A549 (cell line): ENCODE measurements at regions not wholly inside any gene's neighbourhood (a gene's known extent, or its start where the extent isn't known, plus 50 kb on each side); places are given as distances from the start of the nearest gene placed in this dataset.

Source experiments
- ATAC-seq, 2 experiments: fragments of 200-7000 bp in 1 of 2; fragments of >200 bp in 1 of 2; cut with Nextera tagmentation in 1 of 2; cut with Tn5 transposase in 1 of 2; 3 replicates each; pipeline versions ENCODE4 v1.8.0 to v1.9.1; 2018 to 2020; ENCODE audit warnings: mild to moderate bottlenecking in 1 of 2, moderate library complexity in 1 of 2
- CTCF ChIA-PET: fragments of 300-600 bp; sonication (Branson Sonifier 250); formaldehyde crosslinking; extraction: SDS; loops from one replicate; lab custom pipeline; 2021; ENCODE audit warnings: antibody characterized with exemption, inconsistent platforms; lab: Yijun Ruan, JAX
- POLR2A ChIA-PET: fragments of 350-600 bp; formaldehyde crosslinking; extraction: SDS; loops from one replicate; lab custom pipeline; 2021; ENCODE audit warnings: antibody characterized with exemption, inconsistent platforms; lab: Yijun Ruan, JAX
- DNase-seq, 2 experiments: peaks; one replicate each; pipeline versions ENCODE4 v3.0.0 to v3.0.0-alpha.2; 2011 to 2016; ENCODE audit warnings: low read depth in 1 of 2, low spot score in 1 of 2
- FAIRE-seq: peaks from 2 replicates; lab custom pipeline; 2011; peaks lifted over from hg19 to GRCh38; lab: Jason Lieb, UNC
- H3K27ac ChIP-seq, 2 experiments: fragments of >200 bp; sonication (Bioruptor Twin); formaldehyde crosslinking; 3 replicates each; pipeline ENCODE4 v1.5.1; 2016 to 2017
- H3K4me1 ChIP-seq: fragments of >200 bp; sonication (Bioruptor Twin); formaldehyde crosslinking; 3 replicates; pipeline ENCODE4 v1.6.1; 2016
- H3K4me2 ChIP-seq: fragments of >200 bp; sonication (Bioruptor Twin); formaldehyde crosslinking; 3 replicates; pipeline ENCODE4 v1.6.1; 2016
- H3K4me3 ChIP-seq: fragments of >200 bp; sonication (Bioruptor Twin); formaldehyde crosslinking; 3 replicates; pipeline ENCODE4 v1.5.1; 2016
- H3K9me3 ChIP-seq: fragments of >200 bp; sonication (Bioruptor Twin); formaldehyde crosslinking; 3 replicates; pipeline ENCODE4 v1.6.1; 2016
- BCL3 ChIP-seq: fragments of >200 bp; sonication (Bioruptor Twin); formaldehyde crosslinking; IDR thresholded peaks from 3 replicates; pipeline ENCODE4 v1.6.1; 2016
- BHLHE40 ChIP-seq: IDR thresholded peaks from 2 replicates; pipeline ENCODE4 v1.6.1; 2012; ENCODE audit warnings: low read depth, low read length, inconsistent platforms
- CHD4 ChIP-seq: fragments of 200-600 bp; sonication (generic); IDR thresholded peaks from 2 replicates; pipeline ENCODE4 v1.6.1; 2016; ENCODE audit warnings: antibody characterized with exemption, mild to moderate bottlenecking, borderline replicate concordance
- E2F6 ChIP-seq: IDR thresholded peaks from 2 replicates; pipeline ENCODE4 v1.6.1; 2012; ENCODE audit warnings: low read depth, borderline replicate concordance
- ELK1 ChIP-seq: fragments of 150-350 bp; IDR thresholded peaks from 2 replicates; pipeline ENCODE4 v1.6.1; 2014; ENCODE audit warnings: low read depth, mild to moderate bottlenecking, low read length
- GATA3 ChIP-seq: IDR thresholded peaks from 2 replicates; pipeline ENCODE4 v1.6.1; 2012; ENCODE audit warnings: borderline replicate concordance
- HEYL ChIP-seq: fragments of 250-450 bp; sonication (Bioruptor Pico); IDR thresholded peaks from 2 replicates; pipeline ENCODE4 v1.8.0; 2021; ENCODE audit warnings: mild to moderate bottlenecking, moderate library complexity
- HOXB13 ChIP-seq: fragments of 250-450 bp; sonication (Bioruptor Pico); IDR thresholded peaks from 2 replicates; pipeline ENCODE4 v1.5.0; 2020; ENCODE audit warnings: low read depth, mild to moderate bottlenecking, moderate library complexity
- JUNB ChIP-seq: fragments of >200 bp; sonication (Bioruptor Twin); formaldehyde crosslinking; IDR thresholded peaks from 2 replicates; pipeline ENCODE4 v1.6.1; 2016
- KDM1A ChIP-seq: fragments of 200-600 bp; sonication (generic); IDR thresholded peaks from 2 replicates; pipeline ENCODE4 v1.6.1; 2016; ENCODE audit warnings: low read depth, mild to moderate bottlenecking
- MAFK ChIP-seq: fragments of 450-650 bp; IDR thresholded peaks from 2 replicates; pipeline ENCODE4 v1.6.1; 2014; ENCODE audit not compliant: partially characterized antibody
- NR3C1 ChIP-seq: fragments of >200 bp; sonication (Bioruptor Twin); formaldehyde crosslinking; IDR thresholded peaks from 3 replicates; pipeline ENCODE4 v1.6.1; 2017
- PBX3 ChIP-seq: IDR thresholded peaks from 2 replicates; pipeline ENCODE4 v1.6.1; 2012
- POLR2A ChIP-seq: IDR thresholded peaks from 2 replicates; pipeline ENCODE4 v1.6.1; 2012; ENCODE audit warnings: mild to moderate bottlenecking, low read length
- POLR2AphosphoS2 ChIP-seq: conservative IDR thresholded peaks from 2 replicates; pipeline ENCODE4 v1.6.1; 2012; ENCODE audit warnings: low read length, improper control_type of control experiment, inconsistent platforms
- RARB ChIP-seq: fragments of 250-450 bp; sonication (Bioruptor Pico); IDR thresholded peaks from 2 replicates; pipeline ENCODE4 v1.8.0; 2021; ENCODE audit warnings: mild to moderate bottlenecking, moderate library complexity
- RFX5 ChIP-seq: fragments of 450-650 bp; IDR thresholded peaks from 2 replicates; pipeline ENCODE4 v1.7.1; 2014; ENCODE audit warnings: antibody characterized with exemption, mild to moderate bottlenecking, moderate library complexity
- RNF2 ChIP-seq: fragments of 200-600 bp; sonication (generic); IDR thresholded peaks from 2 replicates; pipeline ENCODE4 v1.6.1; 2016; ENCODE audit warnings: low read depth, mild to moderate bottlenecking, antibody characterized with exemption, moderate library complexity, borderline replicate concordance
- SREBF2 ChIP-seq: fragments of 450-650 bp; IDR thresholded peaks from 2 replicates; pipeline ENCODE4 v1.6.1; 2014; ENCODE audit warnings: mild to moderate bottlenecking, moderate library complexity
- TFCP2L1 ChIP-seq: fragments of 250-450 bp; sonication (Bioruptor Pico); IDR thresholded peaks from 2 replicates; pipeline ENCODE4 v1.5.0; 2021; ENCODE audit warnings: mild to moderate bottlenecking
- TP53 ChIP-seq: fragments of 250-450 bp; sonication (Bioruptor Pico); IDR thresholded peaks from 2 replicates; pipeline ENCODE4 v1.5.0; 2021; ENCODE audit warnings: mild to moderate bottlenecking, moderate library complexity
- ZFP36 ChIP-seq: fragments of 450-650 bp; IDR thresholded peaks from 2 replicates; pipeline ENCODE4 v1.6.1; 2014; ENCODE audit warnings: borderline replicate concordance; ENCODE audit not compliant: partially characterized antibody
- WGBS: methylation state at CpG from one replicate; pipeline ENCODE4 v1.1.6; 2017; ENCODE audit errors: missing lambda C conversion rate; 5-methylcytosine and 5-hydroxymethylcytosine counted together

GRCh38 chr3:54020436-54020835 lies 101.9 kb upstream of the CACNA2D3 start:
- no peak overlapping the region for H3K4me2 ChIP-seq
- FAIRE-seq (no peak), DNase-seq (no peak), ATAC-seq (no peak)
- H3K4me1 ChIP-seq = no peaks in the 10 kb centered on the region
- H3K9me3 ChIP-seq = no peaks in the 10 kb centered on the region; the same call in 2 of the 3 replicates
- ChIA-PET CTCF (no interaction called here), POLR2A (no interaction called here)
- 31% methylated on average over 3 of the region's 3 CpGs for WGBS
- TF ChIP-seq RFX5 = no peak
- TF ChIP-seq BHLHE40 = no peak
- TF ChIP-seq HEYL = no peak
- no peak for TF ChIP-seq POLR2A
- TF ChIP-seq GATA3 = no peak
- TF ChIP-seq KDM1A = no peak
- no peak for TF ChIP-seq PBX3
- TF ChIP-seq POLR2AphosphoS2 = no peak
- TF ChIP-seq NR3C1 = no peak
- TF ChIP-seq RNF2 = no peak
- TF ChIP-seq TP53 (CRISPR knock-in tag) = no peak
- no peak for TF ChIP-seq MAFK
- TF ChIP-seq ELK1 = no peak
- TF ChIP-seq TFCP2L1 (CRISPR knock-in tag) = no peak
- TF ChIP-seq HOXB13 (CRISPR knock-in tag) = no peak
- H3K4me3 ChIP-seq = no peak overlapping the region
- H3K27ac ChIP-seq = no peak overlapping the region

- DNase-seq (no peak), FAIRE-seq (no peak), ATAC-seq (no peak)
- TF ChIP-seq BHLHE40 = no peak
- POLR2A ChIA-PET = no interaction called here
- Histone ChIP-seq H3K9me3 (no peaks in the 10 kb centered on the region; the same call in 2 of the 3 replicates), H3K27ac (no peak overlapping the region), H3K4me1 (no peaks in the 10 kb centered on the region), H3K4me2 (no peak overlapping the region), H3K4me3 (no peak overlapping the region)
- WGBS = 27% methylated on average over 3 of the region's 3 CpGs
- CTCF ChIA-PET = interaction anchor here (0.6 kb wide), 1 partner anchor 18 kb away, joined by 3 read pairs; no protein-coding TSS in a partner anchor
Measured at GRCh38 chr3:54014067-54014466, 108.3 kb upstream of the CACNA2D3 start.

GRCh38 chr3:54008744-54009143 lies 113.6 kb upstream of the CACNA2D3 start:
- DNase-seq = no peak
- H3K27ac ChIP-seq = no peak overlapping the region
- ChIA-PET CTCF (interaction anchor here (1.2 kb wide), 1 partner anchor 70 kb away, joined by 3 read pairs; no protein-coding TSS in a partner anchor), POLR2A (no interaction called here)
- no peaks in the 10 kb centered on the region for H3K4me1 ChIP-seq
- no peak for ATAC-seq
- WGBS = 54% methylated on average over 2 of the region's 2 CpGs
- no peak for TF ChIP-seq BCL3
- TF ChIP-seq RARB (CRISPR knock-in tag) = no peak
- no peak for TF ChIP-seq SREBF2
- no peak for TF ChIP-seq NR3C1
- TF ChIP-seq GATA3 = no peak
- TF ChIP-seq JUNB = no peak
- H3K4me2 ChIP-seq = no peak overlapping the region
- no peak for FAIRE-seq
- H3K9me3 ChIP-seq = no peaks in the 10 kb centered on the region
- H3K4me3 ChIP-seq = no peak overlapping the region

- POLR2A ChIA-PET = no interaction called here
- ATAC-seq (no peak), DNase-seq (no peak), FAIRE-seq (no peak)
- CTCF ChIA-PET = interaction anchor here (1.2 kb wide), 1 partner anchor 70 kb away, joined by 3 read pairs; no protein-coding TSS in a partner anchor
- TF ChIP-seq JUNB = no peak
- no peak for TF ChIP-seq POLR2AphosphoS2
- TF ChIP-seq SREBF2 = no peak
- TF ChIP-seq RARB (CRISPR knock-in tag) = no peak
- TF ChIP-seq CHD4 = no peak
- TF ChIP-seq HEYL = no peak
- TF ChIP-seq ZFP36 = no peak
- no peak for TF ChIP-seq E2F6
- H3K9me3 ChIP-seq = no peaks in the 10 kb centered on the region
- no peak overlapping the region for H3K4me2 ChIP-seq
- no peak overlapping the region for H3K27ac ChIP-seq
- no peak overlapping the region for H3K4me3 ChIP-seq
- 35% methylated on average over 6 of the region's 6 CpGs for WGBS
- H3K4me1 ChIP-seq = no peaks in the 10 kb centered on the region
Measured at GRCh38 chr3:54008099-54008498, 114.3 kb upstream of the CACNA2D3 start.
